C4-2B (cell line): ENCODE measurements at regions not wholly inside any gene's neighbourhood (a gene's known extent, or its start where the extent isn't known, plus 50 kb on each side); places are given as distances from the start of the nearest gene placed in this dataset.

Experiments used
- H3K27ac ChIP-seq: fragments of 450-650 bp; 2 replicates; pipeline ENCODE4 v1.5.1; 2017
- ZFX ChIP-seq: fragments of 450-650 bp; IDR thresholded peaks from 2 replicates; pipeline ENCODE4 v1.6.1; 2017
- TF ChIP-seq, protein P1 (sequence below): fragments of 450-650 bp; conservative IDR thresholded peaks from 2 replicates; pipeline ENCODE4 v1.5.1; 2017; ENCODE audit warnings: mild to moderate bottlenecking

DNA sequence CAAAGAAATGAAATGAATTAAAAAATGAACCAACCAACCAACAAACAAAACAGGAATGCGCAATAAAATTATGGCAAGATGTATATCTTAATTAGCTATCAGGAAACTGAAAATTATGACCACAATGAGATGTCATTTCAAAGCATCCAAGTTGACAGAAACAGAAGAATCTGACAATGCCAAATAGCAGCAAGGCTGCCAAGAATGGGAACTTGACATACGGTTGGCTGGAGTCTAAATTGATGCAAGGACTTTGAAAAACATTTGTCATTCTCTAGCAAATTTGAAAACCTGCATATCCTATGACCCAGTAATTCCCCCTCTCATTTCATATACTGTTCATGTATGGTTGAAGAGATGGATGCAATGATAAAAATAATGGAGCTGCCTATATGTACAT is 1262.6 kb downstream of the TBC1D22A start:
- TF ChIP-seq ZFX = no peak
- TF ChIP-seq, protein P1, sequence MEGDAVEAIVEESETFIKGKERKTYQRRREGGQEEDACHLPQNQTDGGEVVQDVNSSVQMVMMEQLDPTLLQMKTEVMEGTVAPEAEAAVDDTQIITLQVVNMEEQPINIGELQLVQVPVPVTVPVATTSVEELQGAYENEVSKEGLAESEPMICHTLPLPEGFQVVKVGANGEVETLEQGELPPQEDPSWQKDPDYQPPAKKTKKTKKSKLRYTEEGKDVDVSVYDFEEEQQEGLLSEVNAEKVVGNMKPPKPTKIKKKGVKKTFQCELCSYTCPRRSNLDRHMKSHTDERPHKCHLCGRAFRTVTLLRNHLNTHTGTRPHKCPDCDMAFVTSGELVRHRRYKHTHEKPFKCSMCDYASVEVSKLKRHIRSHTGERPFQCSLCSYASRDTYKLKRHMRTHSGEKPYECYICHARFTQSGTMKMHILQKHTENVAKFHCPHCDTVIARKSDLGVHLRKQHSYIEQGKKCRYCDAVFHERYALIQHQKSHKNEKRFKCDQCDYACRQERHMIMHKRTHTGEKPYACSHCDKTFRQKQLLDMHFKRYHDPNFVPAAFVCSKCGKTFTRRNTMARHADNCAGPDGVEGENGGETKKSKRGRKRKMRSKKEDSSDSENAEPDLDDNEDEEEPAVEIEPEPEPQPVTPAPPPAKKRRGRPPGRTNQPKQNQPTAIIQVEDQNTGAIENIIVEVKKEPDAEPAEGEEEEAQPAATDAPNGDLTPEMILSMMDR = no peak
- H3K27ac ChIP-seq = no peak overlapping the region

DNA sequence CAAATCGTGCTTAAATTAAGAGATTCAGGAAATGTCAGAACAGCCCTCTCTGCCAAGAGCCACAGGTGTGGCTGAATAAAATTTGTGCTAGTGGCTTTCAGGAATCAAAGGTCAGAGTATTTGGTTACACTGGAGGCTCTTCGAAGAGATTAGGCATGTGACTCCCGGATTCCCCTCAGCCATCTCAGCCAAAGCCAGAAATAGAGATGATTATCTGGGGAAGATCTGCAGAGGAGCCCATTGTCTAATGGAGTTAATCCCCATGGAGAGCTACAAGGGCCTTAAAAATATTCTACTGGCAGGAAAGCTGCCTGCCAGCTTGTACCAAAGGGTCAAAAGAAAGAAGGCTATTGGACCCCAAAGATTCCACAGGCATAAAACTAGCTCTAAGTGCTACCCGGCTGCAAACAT is 1259.5 kb downstream of the TBC1D22A start:
- no peak for TF ChIP-seq ZFX
- TF ChIP-seq, protein P1 = no peak
- H3K27ac ChIP-seq = no peak overlapping the region

DNA sequence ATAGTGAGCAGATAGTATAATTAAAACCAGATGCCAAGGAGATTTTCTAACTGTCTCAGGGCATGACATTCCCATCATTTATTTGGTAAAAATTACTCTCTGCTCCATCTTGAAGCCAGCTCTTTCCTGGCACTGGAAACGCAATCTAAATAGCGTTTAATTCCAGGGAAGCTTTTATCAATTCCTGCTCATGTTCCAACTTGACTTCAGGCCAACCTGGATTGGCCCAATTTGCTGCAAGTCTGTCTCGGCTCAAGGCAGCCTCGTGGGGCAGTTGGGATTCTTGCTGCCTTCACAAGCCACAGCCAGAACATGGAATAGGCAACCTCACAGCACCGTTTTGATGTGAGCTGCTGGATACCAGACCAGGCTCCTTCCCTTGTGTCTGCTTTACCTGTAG is 1255.9 kb downstream of the TBC1D22A start:
- H3K27ac ChIP-seq = no peak overlapping the region
- TF ChIP-seq, protein P1 = no peak
- TF ChIP-seq ZFX = no peak

DNA sequence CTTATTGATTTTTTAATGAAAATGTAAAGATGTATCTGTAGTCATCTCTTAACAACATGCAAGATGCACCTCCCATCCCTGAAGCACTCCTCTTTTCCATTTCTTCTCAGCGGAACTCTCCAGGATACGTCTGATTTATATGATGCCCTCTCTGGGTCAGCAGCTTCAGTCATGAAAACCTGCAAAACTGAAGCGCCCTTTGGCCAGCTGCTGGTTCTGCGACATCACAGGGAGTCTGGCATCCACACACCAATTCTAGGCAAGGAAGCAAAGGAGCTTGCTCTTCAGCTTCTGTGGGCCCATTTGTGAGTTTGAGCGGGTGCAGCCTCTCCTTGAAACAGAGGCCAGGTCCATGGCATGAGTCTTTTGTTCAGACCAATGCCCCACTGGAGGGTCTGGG is 1253.3 kb downstream of the TBC1D22A start:
- TF ChIP-seq, protein P1 = no peak
- TF ChIP-seq ZFX = no peak
- H3K27ac ChIP-seq = no peak overlapping the region

DNA sequence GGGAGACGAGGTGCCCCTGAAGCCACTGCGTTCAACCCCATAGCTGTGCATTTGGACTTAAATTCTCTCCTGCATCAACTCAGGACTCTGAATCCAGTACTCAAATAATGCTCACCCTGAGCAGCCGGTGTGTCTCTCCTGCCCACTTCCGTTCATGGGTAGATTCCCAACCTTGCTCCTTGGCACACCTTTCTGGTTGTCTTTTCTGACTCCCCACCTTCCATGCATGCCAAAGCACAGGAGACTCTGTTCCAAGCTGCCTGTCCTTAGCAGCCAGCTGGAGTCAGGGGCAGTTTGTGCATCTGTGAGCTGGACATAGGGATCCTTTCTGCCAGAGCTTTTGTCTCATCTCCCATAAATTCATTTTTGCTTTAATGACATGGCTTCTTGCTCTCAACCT is 1242.5 kb downstream of the TBC1D22A start:
- TF ChIP-seq, protein P1 = no peak
- no peak for TF ChIP-seq ZFX
- no peak overlapping the region for H3K27ac ChIP-seq

DNA sequence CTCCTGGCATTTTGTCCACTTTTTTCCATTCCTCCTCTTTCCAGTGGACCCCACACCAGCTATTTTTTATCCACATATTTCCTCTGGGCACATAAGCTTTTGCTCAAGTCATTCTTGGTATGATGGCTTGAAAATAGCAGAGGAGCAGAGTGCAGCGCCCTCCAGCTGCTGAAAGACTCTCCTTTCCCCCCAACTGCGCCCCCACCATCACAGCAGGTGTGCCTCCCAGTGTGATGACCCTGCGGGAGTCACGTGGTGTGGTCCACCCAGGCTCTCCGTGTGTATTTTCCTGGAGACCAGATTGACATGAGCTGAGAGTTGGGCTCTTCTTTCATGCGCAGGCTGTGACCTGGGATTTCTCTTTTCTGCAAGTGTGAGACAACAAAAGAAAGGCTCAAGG is 1241.6 kb downstream of the TBC1D22A start:
- no peak for TF ChIP-seq ZFX
- TF ChIP-seq, protein P1 = no peak
- H3K27ac ChIP-seq = no peak overlapping the region

DNA sequence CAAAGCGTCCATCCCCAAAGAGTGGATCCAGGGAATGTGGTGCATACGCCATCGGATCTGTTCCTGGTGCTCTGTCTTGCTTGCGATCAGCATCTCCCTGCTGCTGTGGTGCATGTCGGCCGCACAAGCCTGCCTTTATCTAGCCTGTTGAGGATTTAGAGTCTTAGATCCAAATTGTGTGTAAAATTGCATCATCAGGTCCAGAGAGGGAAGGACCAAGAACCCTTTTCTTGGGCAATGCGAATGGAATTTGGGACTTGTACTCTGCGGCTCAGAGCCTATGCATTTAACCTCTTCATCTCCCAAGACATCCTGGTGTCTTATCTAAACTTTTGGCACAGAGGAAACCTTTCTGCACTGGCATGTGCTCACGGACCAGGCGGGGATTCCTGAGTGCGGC is 1238.7 kb downstream of the TBC1D22A start:
- no peak overlapping the region for H3K27ac ChIP-seq
- TF ChIP-seq ZFX = no peak
- TF ChIP-seq, protein P1 = no peak
